NB4 (cell line): ENCODE measurements at regions not wholly inside any gene's neighbourhood (a gene's known extent, or its start where the extent isn't known, plus 50 kb on each side); places are given as distances from the start of the nearest gene placed in this dataset.

Experiments
- MYC ChIP-seq: IDR thresholded peaks from 2 replicates; pipeline ENCODE4 v1.6.1; 2011; ENCODE audit warnings: low read depth, low read length
- POLR2A ChIP-seq: IDR thresholded peaks from 2 replicates; pipeline ENCODE4 v1.6.1; 2011; ENCODE audit warnings: mild to moderate bottlenecking; ENCODE audit not compliant: insufficient read length; ENCODE audit errors: extremely low read depth
- TF ChIP-seq, protein P1 (sequence below): IDR thresholded peaks from one replicate; pipeline ENCODE4 v1.5.1; 2012; ENCODE audit warnings: low read depth, low read length

DNA sequence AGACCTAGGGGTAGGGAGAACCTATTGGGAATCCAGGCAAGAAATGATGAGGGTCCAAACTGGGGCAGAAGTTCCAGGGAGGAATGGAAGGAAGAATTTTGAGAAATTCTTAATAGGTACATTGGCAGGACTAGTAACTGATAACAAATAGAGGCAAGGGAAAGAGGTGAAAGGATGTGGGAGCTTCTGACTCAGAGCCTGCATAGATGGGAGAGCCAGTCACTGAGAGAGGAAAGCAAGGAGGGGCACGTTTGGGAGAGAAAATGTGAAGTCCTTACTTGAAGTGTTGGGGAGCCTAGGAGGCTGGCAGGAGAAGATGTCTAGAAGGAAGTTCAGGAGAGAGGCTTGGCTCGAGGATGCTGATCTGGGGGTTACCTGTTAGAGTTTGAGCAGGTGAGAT lies 104.6 kb upstream of the NCAM1 start:
- TF ChIP-seq, protein P1, sequence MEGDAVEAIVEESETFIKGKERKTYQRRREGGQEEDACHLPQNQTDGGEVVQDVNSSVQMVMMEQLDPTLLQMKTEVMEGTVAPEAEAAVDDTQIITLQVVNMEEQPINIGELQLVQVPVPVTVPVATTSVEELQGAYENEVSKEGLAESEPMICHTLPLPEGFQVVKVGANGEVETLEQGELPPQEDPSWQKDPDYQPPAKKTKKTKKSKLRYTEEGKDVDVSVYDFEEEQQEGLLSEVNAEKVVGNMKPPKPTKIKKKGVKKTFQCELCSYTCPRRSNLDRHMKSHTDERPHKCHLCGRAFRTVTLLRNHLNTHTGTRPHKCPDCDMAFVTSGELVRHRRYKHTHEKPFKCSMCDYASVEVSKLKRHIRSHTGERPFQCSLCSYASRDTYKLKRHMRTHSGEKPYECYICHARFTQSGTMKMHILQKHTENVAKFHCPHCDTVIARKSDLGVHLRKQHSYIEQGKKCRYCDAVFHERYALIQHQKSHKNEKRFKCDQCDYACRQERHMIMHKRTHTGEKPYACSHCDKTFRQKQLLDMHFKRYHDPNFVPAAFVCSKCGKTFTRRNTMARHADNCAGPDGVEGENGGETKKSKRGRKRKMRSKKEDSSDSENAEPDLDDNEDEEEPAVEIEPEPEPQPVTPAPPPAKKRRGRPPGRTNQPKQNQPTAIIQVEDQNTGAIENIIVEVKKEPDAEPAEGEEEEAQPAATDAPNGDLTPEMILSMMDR = no peak
- TF ChIP-seq POLR2A (no peak), MYC (no peak)
